ENCODE measurements at regions not wholly inside any gene's neighbourhood (a gene's known extent, or its start where the extent isn't known, plus 50 kb on each side); places are given as distances from the start of the nearest gene placed in this dataset.

- TF ChIP-seq CTCF (IDR thresholded peaks at IDR 0.05) (no peak), EP300 (IDR thresholded peaks at IDR 0.05) (no peak), POLR2A (IDR thresholded peaks at IDR 0.05) (no peak)
These were observed 861.1 kb upstream of the KLHL1 start for GRCh38 chr13:70969321-70969720.
